H1 (cell line): ENCODE measurements at regions not wholly inside any gene's neighbourhood (a gene's known extent, or its start where the extent isn't known, plus 50 kb on each side); places are given as distances from the start of the nearest gene placed in this dataset.

Source experiments
- CTCF ChIA-PET: fragments of 300-600 bp; sonication (Branson Sonifier 250); formaldehyde crosslinking; loops from one replicate; lab custom pipeline; 2021; ENCODE audit not compliant: partially characterized antibody; lab: Charles Lee
- POLR2A ChIA-PET: fragments of 300-600 bp; sonication (Branson Sonifier 250); formaldehyde crosslinking; loops from one replicate; lab custom pipeline; 2021; ENCODE audit warnings: inconsistent platforms; ENCODE audit not compliant: partially characterized antibody; lab: Charles Lee
- DNase-seq, 2 experiments: peaks; one replicate each; pipeline versions ENCODE4 v3.0.0 to v3.0.0-alpha.2; 2010 to 2022; ENCODE audit warnings: low spot score in 2 of 2, low read depth in 1 of 2, mixed read lengths in 1 of 2
- FAIRE-seq: peaks from 2 replicates; lab custom pipeline; 2011; peaks lifted over from hg19 to GRCh38; lab: Jason Lieb, UNC
- H2AFZ ChIP-seq: 2 replicates; pipeline ENCODE4 v1.8.1; 2012; ENCODE audit warnings: low read length, inconsistent platforms
- H2AK5ac ChIP-seq: 2 replicates; pipeline ENCODE4 v1.6.1; 2013; ENCODE audit warnings: low read depth, low read length
- H2BK120ac ChIP-seq: replicated peaks from 2 replicates; pipeline ENCODE3; 2013; ENCODE audit warnings: low read depth, low read length, inconsistent platforms
- H2BK12ac ChIP-seq: 2 replicates; pipeline ENCODE4 v1.6.1; 2013; ENCODE audit warnings: low read depth, low read length
- H2BK15ac ChIP-seq: 2 replicates; pipeline ENCODE4 v1.6.1; 2013; ENCODE audit warnings: low read length
- H2BK20ac ChIP-seq: 2 replicates; pipeline ENCODE4 v1.6.1; 2013; ENCODE audit warnings: low read length
- H2BK5ac ChIP-seq: 2 replicates; pipeline ENCODE4 v1.6.1; 2013; ENCODE audit warnings: low read depth, low read length
- H3K14ac ChIP-seq: 2 replicates; pipeline ENCODE4 v1.6.1; 2013; ENCODE audit warnings: inconsistent platforms; ENCODE audit not compliant: insufficient read length
- H3K18ac ChIP-seq: 2 replicates; pipeline ENCODE4 v1.6.1; 2013; ENCODE audit warnings: low read length; ENCODE audit errors: extremely low read depth
- H3K23ac ChIP-seq: 2 replicates; pipeline ENCODE4 v1.6.1; 2013; ENCODE audit warnings: inconsistent platforms; ENCODE audit not compliant: insufficient read length
- H3K23me2 ChIP-seq: 2 replicates; pipeline ENCODE4 v1.6.1; 2013; ENCODE audit warnings: low read depth, low read length
- H3K27ac ChIP-seq: 2 replicates; pipeline ENCODE4 v1.6.1; 2011; ENCODE audit warnings: low read depth, low read length, inconsistent platforms
- H3K27me3 ChIP-seq, 4 experiments: replicated peaks in 1 of 4; 1 replicate in 1 of 4; 2 replicates in 3 of 4; pipeline versions ENCODE4 v1.6.1 to v1.8.1; 2011 to 2013; ENCODE audit warnings: low read length in 3 of 4, mild to moderate bottlenecking in 3 of 4, inconsistent platforms in 2 of 4, mixed read lengths in 2 of 4, moderate library complexity in 1 of 4; ENCODE audit not compliant: control insufficient read depth in 3 of 4, insufficient read depth in 3 of 4; ENCODE audit errors: extremely low read depth in 1 of 4
- H3K36me3 ChIP-seq, 4 experiments: 2 replicates each; pipeline versions ENCODE4 v1.6.1 to v1.8.1; 2011 to 2013; ENCODE audit warnings: mild to moderate bottlenecking in 4 of 4, low read length in 3 of 4, moderate library complexity in 2 of 4, control low read depth in 1 of 4, inconsistent platforms in 1 of 4; ENCODE audit not compliant: insufficient read depth in 4 of 4, control insufficient read depth in 2 of 4
- H3K4ac ChIP-seq: replicated peaks from 2 replicates; pipeline ENCODE3; 2013; ENCODE audit warnings: low read length, low read depth, mixed read lengths, inconsistent platforms; ENCODE audit not compliant: insufficient read length
- H3K4me1 ChIP-seq, 4 experiments: replicated peaks in 1 of 4; 1 replicate in 1 of 4; 2 replicates in 3 of 4; pipeline versions ENCODE4 v1.6.1 to v1.8.1; 2011 to 2013; ENCODE audit warnings: low read length in 3 of 4, inconsistent platforms in 2 of 4, mixed read lengths in 1 of 4; ENCODE audit not compliant: insufficient read depth in 4 of 4, control insufficient read depth in 3 of 4
- H3K4me2 ChIP-seq, 2 experiments: 2 replicates each; pipeline versions ENCODE4 v1.6.1 to v1.8.1; 2011 to 2013; ENCODE audit warnings: low read depth in 2 of 2, low read length in 2 of 2, control low read depth in 1 of 2, inconsistent platforms in 1 of 2, mild to moderate bottlenecking in 1 of 2; ENCODE audit not compliant: insufficient read depth in 1 of 2
- H3K4me3 ChIP-seq, 4 experiments: fragments of 200-600, 300-600 bp in 1 of 4; sonication (generic), shearing (Covaris generic), sonication (Bioruptor Twin) in 1 of 4; 2 replicates each; pipeline versions ENCODE4 v1.5.1 to v1.8.1; 2011 to 2016; ENCODE audit warnings: low read length in 4 of 4, low read depth in 3 of 4, control low read depth in 2 of 4, inconsistent platforms in 2 of 4, mild to moderate bottlenecking in 2 of 4, mixed read lengths in 1 of 4, moderate library complexity in 1 of 4; ENCODE audit not compliant: insufficient read depth in 2 of 4; ENCODE audit errors: extremely low read depth in 1 of 4
- H3K56ac ChIP-seq: replicated peaks from 2 replicates; pipeline ENCODE3; 2013; ENCODE audit warnings: low read depth, mild to moderate bottlenecking, mixed read lengths, low read length, inconsistent platforms; ENCODE audit not compliant: insufficient read length
- H3K79me1 ChIP-seq: 2 replicates; pipeline ENCODE4 v1.6.1; 2013; ENCODE audit warnings: low read depth, low read length, control low read depth
- H3K79me2 ChIP-seq, 2 experiments: 2 replicates each; pipeline versions ENCODE4 v1.6.1 to v1.8.1; 2012 to 2013; ENCODE audit warnings: low read length in 2 of 2, mild to moderate bottlenecking in 2 of 2, inconsistent platforms in 1 of 2; ENCODE audit not compliant: insufficient read depth in 2 of 2, control insufficient read depth in 1 of 2
- H3K9ac ChIP-seq, 4 experiments: replicated peaks in 1 of 4; 1 replicate in 1 of 4; 2 replicates in 3 of 4; pipeline versions ENCODE4 v1.6.1 to v1.8.1; 2011 to 2013; ENCODE audit warnings: low read depth in 3 of 4, low read length in 3 of 4, control low read depth in 2 of 4, mild to moderate bottlenecking in 2 of 4, moderate library complexity in 2 of 4, inconsistent platforms in 1 of 4; ENCODE audit errors: extremely low read depth in 1 of 4
- H3K9me3 ChIP-seq, 2 experiments: 2 replicates each; pipeline versions ENCODE4 v1.6.1 to v1.8.1; 2012 to 2013; ENCODE audit warnings: mild to moderate bottlenecking in 2 of 2, moderate library complexity in 2 of 2, control low read depth in 1 of 2, inconsistent platforms in 1 of 2, low read depth in 1 of 2, low read length in 1 of 2, mixed read lengths in 1 of 2; ENCODE audit not compliant: insufficient read depth in 2 of 2
- H4K20me1 ChIP-seq, 2 experiments: replicated peaks in 1 of 2; 2 replicates each; pipeline versions ENCODE3 to v1.8.1; 2011 to 2013; ENCODE audit warnings: inconsistent platforms in 2 of 2, low read length in 2 of 2, mild to moderate bottlenecking in 1 of 2; ENCODE audit not compliant: insufficient read depth in 2 of 2, control insufficient read depth in 1 of 2
- H4K5ac ChIP-seq: 2 replicates; pipeline ENCODE4 v1.6.1; 2013; ENCODE audit warnings: low read length, low read depth, mixed read lengths, inconsistent platforms; ENCODE audit not compliant: insufficient read length
- H4K8ac ChIP-seq: 2 replicates; pipeline ENCODE4 v1.8.0; 2013; ENCODE audit warnings: mild to moderate bottlenecking, moderate library complexity, low read length, inconsistent platforms; ENCODE audit not compliant: insufficient read depth; ENCODE audit errors: extremely low read depth
- H4K91ac ChIP-seq: replicated peaks from 2 replicates; pipeline ENCODE3; 2013; ENCODE audit warnings: low read length, mixed read lengths, inconsistent platforms; ENCODE audit not compliant: insufficient read length
- EZH2 ChIP-seq: fragments of 200-600 bp; sonication (generic); IDR thresholded peaks from 2 replicates; pipeline ENCODE4 v1.7.1; 2012; ENCODE audit warnings: low read depth, mild to moderate bottlenecking, moderate library complexity, low read length, inconsistent platforms; ENCODE audit not compliant: severe bottlenecking
- MAFK ChIP-seq: IDR thresholded peaks from 2 replicates; pipeline ENCODE4 v1.6.1; 2012; ENCODE audit warnings: low read depth, mild to moderate bottlenecking, improper control_type of control experiment, low read length
- NRF1 ChIP-seq: IDR thresholded peaks from 2 replicates; pipeline ENCODE4 v1.6.1; 2011; ENCODE audit warnings: mild to moderate bottlenecking, low read depth, low read length, improper control_type of control experiment
- POLR2A ChIP-seq, 2 experiments: IDR thresholded peaks; 1 replicate in 1 of 2; 2 replicates in 1 of 2; pipeline ENCODE4 v1.6.1; 2011; ENCODE audit warnings: low read depth in 2 of 2, low read length in 2 of 2, mild to moderate bottlenecking in 2 of 2; ENCODE audit errors: control extremely low read depth in 1 of 2
- RFX5 ChIP-seq: IDR thresholded peaks from 2 replicates; pipeline ENCODE4 v1.6.1; 2011; ENCODE audit warnings: low read depth, low read length, improper control_type of control experiment, borderline replicate concordance
- RXRA ChIP-seq: IDR thresholded peaks from 2 replicates; pipeline ENCODE4 v1.6.1; 2011; ENCODE audit warnings: low read depth, mild to moderate bottlenecking, low read length, moderate library complexity; ENCODE audit not compliant: insufficient read depth
- SIRT6 ChIP-seq: IDR thresholded peaks from one replicate; pipeline ENCODE4 v1.7.1; 2012; ENCODE audit warnings: low read length, inconsistent platforms
- SIX5 ChIP-seq: IDR thresholded peaks from 2 replicates; pipeline ENCODE4 v1.6.1; 2011; ENCODE audit warnings: mild to moderate bottlenecking, low read depth, low read length
- SP1 ChIP-seq: IDR thresholded peaks from 2 replicates; pipeline ENCODE4 v1.6.1; 2011; ENCODE audit warnings: low read depth, low read length
- SP4 ChIP-seq: IDR thresholded peaks from 2 replicates; pipeline ENCODE4 v1.6.1; 2012; ENCODE audit warnings: low read length, inconsistent platforms
- WGBS, 2 experiments: shearing (Covaris generic) in 1 of 2; methylation state at CpG; one replicate each; pipeline versions ENCODE4 v1.1.6 to v1.1.7; 2013 to 2015; ENCODE audit warnings: low lambda C conversion rate in 2 of 2, mixed read lengths in 2 of 2, inconsistent platforms in 1 of 2, low coverage in 1 of 2, missing lambda C conversion rate in 1 of 2; ENCODE audit not compliant: insufficient replicate concordance in 2 of 2, insufficient coverage in 1 of 2, insufficient read length in 1 of 2; ENCODE audit errors: extremely low coverage in 1 of 2, missing lambda C conversion rate in 1 of 2; 5-methylcytosine and 5-hydroxymethylcytosine counted together

DNA sequence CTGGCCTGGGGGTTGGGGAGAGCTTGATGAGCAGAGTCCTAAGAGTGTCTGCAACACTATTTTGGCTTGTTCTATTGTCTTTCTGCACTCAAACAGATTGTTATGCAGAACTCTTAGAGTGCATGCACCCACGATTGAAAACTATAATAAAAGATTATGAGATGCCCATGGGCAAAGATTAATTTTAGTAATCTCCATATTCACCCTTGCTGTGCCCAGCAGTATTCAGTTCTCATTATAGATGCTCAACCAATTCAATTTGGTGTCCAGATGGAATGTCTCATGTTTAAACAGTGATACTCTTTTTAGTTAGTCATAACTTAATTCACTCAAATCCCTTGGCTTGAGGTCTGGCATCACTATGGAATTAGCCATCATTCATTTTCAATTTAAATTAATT, 952.5 kb downstream of the CDH8 start:
- H3K79me1 ChIP-seq: no peaks in the 10 kb centered on the region
- ChIA-PET POLR2A (no interaction called here), CTCF (no interaction called here)
- no peak for TF ChIP-seq RXRA
- no peak for TF ChIP-seq SP1
- no peak for TF ChIP-seq POLR2A (IDR thresholded peaks at IDR 0.05; ENCODE audit: control extremely low read depth in 1 of 2, low read depth in 2 of 2, low read length in 2 of 2)
- no peak for TF ChIP-seq NRF1
- TF ChIP-seq EZH2: no peak
- TF ChIP-seq RFX5: no peak
- TF ChIP-seq SP4: no peak
- no peak for TF ChIP-seq MAFK
- no peak for TF ChIP-seq SIRT6
- TF ChIP-seq SIX5: no peak
- H4K8ac ChIP-seq: no peak overlapping the region
- no peak overlapping the region for H3K4ac ChIP-seq
- no peaks in the 10 kb centered on the region for H3K36me3 ChIP-seq
- H2AK5ac ChIP-seq: no peak overlapping the region
- no peak overlapping the region for H3K23ac ChIP-seq
- DNase-seq (no peak), FAIRE-seq (no peak)
- no peak overlapping the region for H3K14ac ChIP-seq
- no peak overlapping the region for H3K27ac ChIP-seq
- H3K27me3 ChIP-seq: no peaks in the 10 kb centered on the region
- H2AFZ ChIP-seq: 0 out of 2 replicates have a peak overlapping the region, but pooled peaks have one; percentile 51
- no peak overlapping the region for H3K4me2 ChIP-seq
- no peak overlapping the region for H2BK20ac ChIP-seq
- H3K79me2 ChIP-seq: no peaks in the 10 kb centered on the region
- no peak overlapping the region for H3K4me3 ChIP-seq
- no peak overlapping the region for H2BK15ac ChIP-seq
- H2BK120ac ChIP-seq: no peak overlapping the region
- no peak overlapping the region for H4K91ac ChIP-seq
- H3K18ac ChIP-seq: no peak overlapping the region
- H3K56ac ChIP-seq: no peak overlapping the region
- H2BK12ac ChIP-seq: no peak overlapping the region
- H4K20me1 ChIP-seq: no peaks in the 10 kb centered on the region
- no peak overlapping the region for H4K5ac ChIP-seq
- H3K9ac ChIP-seq: no peak overlapping the region
- no peaks in the 10 kb centered on the region for H3K23me2 ChIP-seq
- no peaks in the 10 kb centered on the region; a peak in 1 of 7 replicates for H3K4me1 ChIP-seq
- no peaks in the 10 kb centered on the region for H3K9me3 ChIP-seq
- H2BK5ac ChIP-seq: no peak overlapping the region
- 85% methylated on average over 1 of the region's 1 CpG; no CpG with 5 or more reads in 1 of the 2 experiments for WGBS, 2 experiments
